ENCODE measurements at regions not wholly inside any gene's neighbourhood (a gene's known extent, or its start where the extent isn't known, plus 50 kb on each side); places are given as distances from the start of the nearest gene placed in this dataset.
A peak's percentile ranks its signal among the peaks of the same experiment; 100 is the strongest.

DNA sequence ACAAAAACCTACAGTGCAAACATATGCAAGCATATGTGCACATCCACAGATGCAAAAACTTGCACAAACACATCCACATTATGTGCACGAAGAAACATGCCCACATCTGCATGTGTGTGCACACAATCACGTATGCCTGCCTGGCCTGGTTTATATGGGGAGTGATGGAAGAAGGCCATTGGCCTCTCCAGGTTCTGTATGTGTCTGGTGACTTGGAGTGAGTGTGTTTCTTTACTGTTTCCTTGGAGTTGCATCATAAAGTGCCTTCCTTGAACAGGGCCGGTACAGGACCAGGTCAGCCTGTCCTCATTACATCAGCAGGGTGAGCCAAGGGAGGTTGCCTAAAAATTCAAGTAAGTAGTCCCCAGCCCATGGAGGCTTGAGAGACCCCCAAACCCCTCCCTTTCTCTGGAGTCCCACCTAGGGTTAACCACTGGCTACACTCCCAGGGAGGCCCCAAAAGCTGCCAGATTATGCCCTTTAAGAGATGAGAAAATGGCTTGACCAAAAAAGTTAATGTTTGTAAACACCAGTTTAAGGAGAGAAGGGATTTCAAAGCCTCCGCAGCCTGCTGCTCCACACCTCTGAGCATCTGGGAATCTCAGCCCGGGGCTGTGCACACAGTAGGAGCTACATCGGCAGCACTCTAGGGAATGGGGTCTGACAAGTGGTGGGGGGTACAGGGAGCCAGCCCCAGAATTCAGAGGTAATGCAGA, 140.8 kb downstream of the VEGFA start (continued):
- TF ChIP-seq, protein P1, sequence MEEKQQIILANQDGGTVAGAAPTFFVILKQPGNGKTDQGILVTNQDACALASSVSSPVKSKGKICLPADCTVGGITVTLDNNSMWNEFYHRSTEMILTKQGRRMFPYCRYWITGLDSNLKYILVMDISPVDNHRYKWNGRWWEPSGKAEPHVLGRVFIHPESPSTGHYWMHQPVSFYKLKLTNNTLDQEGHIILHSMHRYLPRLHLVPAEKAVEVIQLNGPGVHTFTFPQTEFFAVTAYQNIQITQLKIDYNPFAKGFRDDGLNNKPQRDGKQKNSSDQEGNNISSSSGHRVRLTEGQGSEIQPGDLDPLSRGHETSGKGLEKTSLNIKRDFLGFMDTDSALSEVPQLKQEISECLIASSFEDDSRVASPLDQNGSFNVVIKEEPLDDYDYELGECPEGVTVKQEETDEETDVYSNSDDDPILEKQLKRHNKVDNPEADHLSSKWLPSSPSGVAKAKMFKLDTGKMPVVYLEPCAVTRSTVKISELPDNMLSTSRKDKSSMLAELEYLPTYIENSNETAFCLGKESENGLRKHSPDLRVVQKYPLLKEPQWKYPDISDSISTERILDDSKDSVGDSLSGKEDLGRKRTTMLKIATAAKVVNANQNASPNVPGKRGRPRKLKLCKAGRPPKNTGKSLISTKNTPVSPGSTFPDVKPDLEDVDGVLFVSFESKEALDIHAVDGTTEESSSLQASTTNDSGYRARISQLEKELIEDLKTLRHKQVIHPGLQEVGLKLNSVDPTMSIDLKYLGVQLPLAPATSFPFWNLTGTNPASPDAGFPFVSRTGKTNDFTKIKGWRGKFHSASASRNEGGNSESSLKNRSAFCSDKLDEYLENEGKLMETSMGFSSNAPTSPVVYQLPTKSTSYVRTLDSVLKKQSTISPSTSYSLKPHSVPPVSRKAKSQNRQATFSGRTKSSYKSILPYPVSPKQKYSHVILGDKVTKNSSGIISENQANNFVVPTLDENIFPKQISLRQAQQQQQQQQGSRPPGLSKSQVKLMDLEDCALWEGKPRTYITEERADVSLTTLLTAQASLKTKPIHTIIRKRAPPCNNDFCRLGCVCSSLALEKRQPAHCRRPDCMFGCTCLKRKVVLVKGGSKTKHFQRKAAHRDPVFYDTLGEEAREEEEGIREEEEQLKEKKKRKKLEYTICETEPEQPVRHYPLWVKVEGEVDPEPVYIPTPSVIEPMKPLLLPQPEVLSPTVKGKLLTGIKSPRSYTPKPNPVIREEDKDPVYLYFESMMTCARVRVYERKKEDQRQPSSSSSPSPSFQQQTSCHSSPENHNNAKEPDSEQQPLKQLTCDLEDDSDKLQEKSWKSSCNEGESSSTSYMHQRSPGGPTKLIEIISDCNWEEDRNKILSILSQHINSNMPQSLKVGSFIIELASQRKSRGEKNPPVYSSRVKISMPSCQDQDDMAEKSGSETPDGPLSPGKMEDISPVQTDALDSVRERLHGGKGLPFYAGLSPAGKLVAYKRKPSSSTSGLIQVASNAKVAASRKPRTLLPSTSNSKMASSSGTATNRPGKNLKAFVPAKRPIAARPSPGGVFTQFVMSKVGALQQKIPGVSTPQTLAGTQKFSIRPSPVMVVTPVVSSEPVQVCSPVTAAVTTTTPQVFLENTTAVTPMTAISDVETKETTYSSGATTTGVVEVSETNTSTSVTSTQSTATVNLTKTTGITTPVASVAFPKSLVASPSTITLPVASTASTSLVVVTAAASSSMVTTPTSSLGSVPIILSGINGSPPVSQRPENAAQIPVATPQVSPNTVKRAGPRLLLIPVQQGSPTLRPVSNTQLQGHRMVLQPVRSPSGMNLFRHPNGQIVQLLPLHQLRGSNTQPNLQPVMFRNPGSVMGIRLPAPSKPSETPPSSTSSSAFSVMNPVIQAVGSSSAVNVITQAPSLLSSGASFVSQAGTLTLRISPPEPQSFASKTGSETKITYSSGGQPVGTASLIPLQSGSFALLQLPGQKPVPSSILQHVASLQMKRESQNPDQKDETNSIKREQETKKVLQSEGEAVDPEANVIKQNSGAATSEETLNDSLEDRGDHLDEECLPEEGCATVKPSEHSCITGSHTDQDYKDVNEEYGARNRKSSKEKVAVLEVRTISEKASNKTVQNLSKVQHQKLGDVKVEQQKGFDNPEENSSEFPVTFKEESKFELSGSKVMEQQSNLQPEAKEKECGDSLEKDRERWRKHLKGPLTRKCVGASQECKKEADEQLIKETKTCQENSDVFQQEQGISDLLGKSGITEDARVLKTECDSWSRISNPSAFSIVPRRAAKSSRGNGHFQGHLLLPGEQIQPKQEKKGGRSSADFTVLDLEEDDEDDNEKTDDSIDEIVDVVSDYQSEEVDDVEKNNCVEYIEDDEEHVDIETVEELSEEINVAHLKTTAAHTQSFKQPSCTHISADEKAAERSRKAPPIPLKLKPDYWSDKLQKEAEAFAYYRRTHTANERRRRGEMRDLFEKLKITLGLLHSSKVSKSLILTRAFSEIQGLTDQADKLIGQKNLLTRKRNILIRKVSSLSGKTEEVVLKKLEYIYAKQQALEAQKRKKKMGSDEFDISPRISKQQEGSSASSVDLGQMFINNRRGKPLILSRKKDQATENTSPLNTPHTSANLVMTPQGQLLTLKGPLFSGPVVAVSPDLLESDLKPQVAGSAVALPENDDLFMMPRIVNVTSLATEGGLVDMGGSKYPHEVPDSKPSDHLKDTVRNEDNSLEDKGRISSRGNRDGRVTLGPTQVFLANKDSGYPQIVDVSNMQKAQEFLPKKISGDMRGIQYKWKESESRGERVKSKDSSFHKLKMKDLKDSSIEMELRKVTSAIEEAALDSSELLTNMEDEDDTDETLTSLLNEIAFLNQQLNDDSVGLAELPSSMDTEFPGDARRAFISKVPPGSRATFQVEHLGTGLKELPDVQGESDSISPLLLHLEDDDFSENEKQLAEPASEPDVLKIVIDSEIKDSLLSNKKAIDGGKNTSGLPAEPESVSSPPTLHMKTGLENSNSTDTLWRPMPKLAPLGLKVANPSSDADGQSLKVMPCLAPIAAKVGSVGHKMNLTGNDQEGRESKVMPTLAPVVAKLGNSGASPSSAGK (IDR thresholded peaks at IDR 0.05), result peak; percentile 29; the same call in 1 of the 2 replicates
- TF ChIP-seq ZBED1 (IDR thresholded peaks at IDR 0.05) (no peak), TEAD2 (tag; IDR thresholded peaks at IDR 0.05) (no peak), MYNN (IDR thresholded peaks at IDR 0.05) (no peak), MYNN (CRISPR knock-in tag; IDR thresholded peaks at IDR 0.05) (no peak)
- TF ChIP-seq, protein P2, sequence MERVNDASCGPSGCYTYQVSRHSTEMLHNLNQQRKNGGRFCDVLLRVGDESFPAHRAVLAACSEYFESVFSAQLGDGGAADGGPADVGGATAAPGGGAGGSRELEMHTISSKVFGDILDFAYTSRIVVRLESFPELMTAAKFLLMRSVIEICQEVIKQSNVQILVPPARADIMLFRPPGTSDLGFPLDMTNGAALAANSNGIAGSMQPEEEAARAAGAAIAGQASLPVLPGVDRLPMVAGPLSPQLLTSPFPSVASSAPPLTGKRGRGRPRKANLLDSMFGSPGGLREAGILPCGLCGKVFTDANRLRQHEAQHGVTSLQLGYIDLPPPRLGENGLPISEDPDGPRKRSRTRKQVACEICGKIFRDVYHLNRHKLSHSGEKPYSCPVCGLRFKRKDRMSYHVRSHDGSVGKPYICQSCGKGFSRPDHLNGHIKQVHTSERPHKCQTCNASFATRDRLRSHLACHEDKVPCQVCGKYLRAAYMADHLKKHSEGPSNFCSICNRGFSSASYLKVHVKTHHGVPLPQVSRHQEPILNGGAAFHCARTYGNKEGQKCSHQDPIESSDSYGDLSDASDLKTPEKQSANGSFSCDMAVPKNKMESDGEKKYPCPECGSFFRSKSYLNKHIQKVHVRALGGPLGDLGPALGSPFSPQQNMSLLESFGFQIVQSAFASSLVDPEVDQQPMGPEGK (CRISPR knock-in tag; IDR thresholded peaks at IDR 0.05; ENCODE audit: borderline replicate concordance), result peak; percentile 86
- TF ChIP-seq, protein P3, sequence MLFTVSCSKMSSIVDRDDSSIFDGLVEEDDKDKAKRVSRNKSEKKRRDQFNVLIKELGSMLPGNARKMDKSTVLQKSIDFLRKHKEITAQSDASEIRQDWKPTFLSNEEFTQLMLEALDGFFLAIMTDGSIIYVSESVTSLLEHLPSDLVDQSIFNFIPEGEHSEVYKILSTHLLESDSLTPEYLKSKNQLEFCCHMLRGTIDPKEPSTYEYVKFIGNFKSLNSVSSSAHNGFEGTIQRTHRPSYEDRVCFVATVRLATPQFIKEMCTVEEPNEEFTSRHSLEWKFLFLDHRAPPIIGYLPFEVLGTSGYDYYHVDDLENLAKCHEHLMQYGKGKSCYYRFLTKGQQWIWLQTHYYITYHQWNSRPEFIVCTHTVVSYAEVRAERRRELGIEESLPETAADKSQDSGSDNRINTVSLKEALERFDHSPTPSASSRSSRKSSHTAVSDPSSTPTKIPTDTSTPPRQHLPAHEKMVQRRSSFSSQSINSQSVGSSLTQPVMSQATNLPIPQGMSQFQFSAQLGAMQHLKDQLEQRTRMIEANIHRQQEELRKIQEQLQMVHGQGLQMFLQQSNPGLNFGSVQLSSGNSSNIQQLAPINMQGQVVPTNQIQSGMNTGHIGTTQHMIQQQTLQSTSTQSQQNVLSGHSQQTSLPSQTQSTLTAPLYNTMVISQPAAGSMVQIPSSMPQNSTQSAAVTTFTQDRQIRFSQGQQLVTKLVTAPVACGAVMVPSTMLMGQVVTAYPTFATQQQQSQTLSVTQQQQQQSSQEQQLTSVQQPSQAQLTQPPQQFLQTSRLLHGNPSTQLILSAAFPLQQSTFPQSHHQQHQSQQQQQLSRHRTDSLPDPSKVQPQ (CRISPR knock-in tag; IDR thresholded peaks at IDR 0.05; ENCODE audit: borderline replicate concordance), result no peak
- TF ChIP-seq, protein P4, sequence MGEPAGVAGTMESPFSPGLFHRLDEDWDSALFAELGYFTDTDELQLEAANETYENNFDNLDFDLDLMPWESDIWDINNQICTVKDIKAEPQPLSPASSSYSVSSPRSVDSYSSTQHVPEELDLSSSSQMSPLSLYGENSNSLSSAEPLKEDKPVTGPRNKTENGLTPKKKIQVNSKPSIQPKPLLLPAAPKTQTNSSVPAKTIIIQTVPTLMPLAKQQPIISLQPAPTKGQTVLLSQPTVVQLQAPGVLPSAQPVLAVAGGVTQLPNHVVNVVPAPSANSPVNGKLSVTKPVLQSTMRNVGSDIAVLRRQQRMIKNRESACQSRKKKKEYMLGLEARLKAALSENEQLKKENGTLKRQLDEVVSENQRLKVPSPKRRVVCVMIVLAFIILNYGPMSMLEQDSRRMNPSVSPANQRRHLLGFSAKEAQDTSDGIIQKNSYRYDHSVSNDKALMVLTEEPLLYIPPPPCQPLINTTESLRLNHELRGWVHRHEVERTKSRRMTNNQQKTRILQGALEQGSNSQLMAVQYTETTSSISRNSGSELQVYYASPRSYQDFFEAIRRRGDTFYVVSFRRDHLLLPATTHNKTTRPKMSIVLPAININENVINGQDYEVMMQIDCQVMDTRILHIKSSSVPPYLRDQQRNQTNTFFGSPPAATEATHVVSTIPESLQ (CRISPR knock-in tag; IDR thresholded peaks at IDR 0.05), result no peak

Data from K562 (cell line).